ENCODE measurements at regions not wholly inside any gene's neighbourhood (a gene's known extent, or its start where the extent isn't known, plus 50 kb on each side); places are given as distances from the start of the nearest gene placed in this dataset.

- TF ChIP-seq CTCF (IDR thresholded peaks at IDR 0.05 in 4 of 5, conservative IDR thresholded peaks at IDR 0.05 in 1 of 5) (no peak), POLR2A (IDR thresholded peaks at IDR 0.05) (no peak)
Observed at GRCh38 chr2:240344904-240345303, 90.6 kb upstream of the GPC1 start.

All from gastrocnemius medialis (tissue), 4 donors.